ENCODE measurements at regions not wholly inside any gene's neighbourhood (a gene's known extent, or its start where the extent isn't known, plus 50 kb on each side); places are given as distances from the start of the nearest gene placed in this dataset.
A peak's percentile ranks its signal among the peaks of the same experiment; 100 is the strongest.
"Not testable (repeated sequence)": the region's sequence is repeated elsewhere in the genome, so short reads cannot be mapped to it uniquely, and the experiment has no call there.

DNA sequence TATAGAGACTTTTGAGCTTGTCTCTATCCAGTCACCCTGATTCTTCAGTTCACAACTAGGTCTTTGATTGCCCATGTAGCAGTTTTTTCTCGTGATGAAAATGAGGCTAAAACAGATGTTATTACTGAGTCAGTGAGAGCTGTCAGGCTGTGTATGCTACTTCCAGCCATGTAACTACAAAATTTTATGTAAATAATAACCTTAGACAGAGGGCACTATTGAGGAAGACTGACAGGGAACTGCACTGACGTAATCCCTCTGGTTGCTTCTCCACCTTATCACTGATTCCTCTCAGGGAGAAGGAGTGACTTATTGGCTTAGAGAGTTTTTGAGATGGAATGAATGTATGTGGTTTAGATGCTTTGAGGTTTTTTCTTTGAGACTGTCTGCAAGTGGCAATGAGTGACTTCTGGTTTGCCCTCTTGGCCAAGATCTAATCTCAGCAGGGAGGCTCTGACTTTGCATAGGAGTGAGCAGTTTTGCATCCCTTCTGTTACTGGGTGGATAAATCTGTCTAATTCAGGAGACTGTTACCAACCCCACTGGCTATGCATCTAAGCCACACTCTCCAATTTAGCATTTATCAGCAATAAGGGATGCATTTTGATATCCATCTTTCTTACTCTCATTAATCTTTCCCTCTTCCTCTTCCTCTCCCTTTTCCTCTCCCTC, 555.2 kb upstream of the FANCL start:
- DNase-seq, result peak; percentile 43

DNA sequence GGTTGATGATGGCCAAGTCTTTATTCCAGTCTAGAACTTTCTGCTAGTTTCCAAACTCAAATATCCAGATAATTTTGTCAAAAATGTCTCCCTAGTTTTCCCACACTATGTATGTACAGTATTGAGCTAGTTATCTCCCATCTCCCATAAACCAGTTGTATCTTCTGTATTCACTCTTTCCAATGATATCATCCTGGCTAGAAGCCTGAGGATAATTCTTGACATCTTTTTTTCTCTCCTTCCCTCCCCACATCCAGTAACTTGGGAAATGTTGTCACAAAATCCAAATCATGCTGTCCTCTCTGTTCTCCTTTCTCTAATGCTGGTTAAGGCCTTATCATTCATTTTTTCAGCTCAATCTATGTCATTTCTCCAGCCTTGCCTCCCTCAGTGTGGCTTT, 553.8 kb upstream of the FANCL start:
- no peak for DNase-seq

DNA sequence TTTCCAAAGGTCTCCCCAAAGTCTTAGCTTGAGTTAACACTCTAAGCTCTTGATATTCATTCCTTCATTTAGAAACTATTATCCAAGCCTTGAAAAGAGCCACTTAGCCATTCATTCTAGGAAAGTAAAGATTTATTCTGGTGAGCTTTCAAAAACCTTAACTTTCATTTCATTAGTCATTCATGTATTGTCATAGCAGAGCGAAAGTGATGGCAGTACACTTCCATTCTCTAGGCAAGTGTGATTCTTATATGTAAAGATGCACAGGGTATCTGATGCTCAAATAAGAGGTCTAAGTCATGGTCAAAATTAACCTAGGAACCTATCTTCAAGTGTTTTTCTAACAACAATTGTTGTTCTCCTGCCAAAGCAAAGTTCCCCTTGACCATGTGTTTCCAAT, 553.0 kb upstream of the FANCL start:
- DNase-seq, result no peak

DNA sequence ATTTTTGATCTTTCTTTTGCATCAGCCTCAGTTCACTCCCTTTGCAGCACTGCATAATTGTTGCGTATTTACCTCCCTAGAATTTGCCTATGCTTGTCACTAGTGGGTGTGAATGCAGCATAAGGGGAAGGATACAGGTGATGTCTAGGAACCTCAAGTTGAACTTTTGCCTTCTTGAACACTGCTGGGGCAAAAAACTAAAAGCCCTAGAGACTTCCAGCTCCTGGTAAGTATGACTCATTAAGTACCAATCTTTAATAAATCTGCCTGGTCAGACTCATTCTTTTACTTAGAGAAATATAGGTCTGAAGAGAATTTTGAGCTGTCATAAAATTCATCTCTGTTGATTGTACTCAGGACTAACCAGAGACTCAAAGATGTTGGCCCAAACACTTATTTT, 547.3 kb upstream of the FANCL start:
- DNase-seq, result no peak

DNA sequence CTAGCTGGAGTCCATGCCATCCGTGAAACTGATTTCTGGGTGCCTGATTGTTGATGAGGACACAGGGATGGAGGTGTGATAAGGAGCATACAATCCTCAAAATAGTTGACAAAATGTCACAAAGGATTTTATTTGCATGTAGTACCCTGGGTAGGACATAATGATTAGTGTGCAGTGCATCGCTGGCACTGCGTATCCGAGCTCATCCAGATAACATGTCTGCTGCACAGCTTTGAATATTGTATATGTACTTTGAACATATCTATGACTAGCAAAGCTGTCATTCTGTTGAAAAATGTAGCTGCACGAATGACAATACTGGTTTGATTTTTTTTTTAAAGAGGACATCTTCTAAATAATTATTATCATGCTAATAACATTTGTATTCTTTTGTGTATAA, 529.7 kb upstream of the FANCL start:
- DNase-seq, result no peak

DNA sequence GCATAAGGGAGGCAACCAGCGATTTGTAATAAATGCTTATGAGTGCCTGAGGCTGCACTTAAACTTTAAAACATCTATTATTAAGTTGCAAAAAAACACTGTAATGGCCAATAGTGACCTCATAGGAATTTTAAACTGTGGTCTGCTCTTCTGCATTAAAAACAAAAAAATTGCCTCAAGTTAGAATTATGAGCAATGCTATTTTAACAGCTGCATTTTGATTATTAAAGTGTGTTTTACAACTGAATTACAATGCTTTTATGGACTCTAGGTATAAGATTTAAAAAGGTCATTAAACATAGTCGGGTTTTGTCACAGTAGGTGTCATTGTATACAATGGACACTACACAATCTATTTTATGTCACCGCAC, 528.7 kb upstream of the FANCL start:
- DNase-seq, result no peak

DNA sequence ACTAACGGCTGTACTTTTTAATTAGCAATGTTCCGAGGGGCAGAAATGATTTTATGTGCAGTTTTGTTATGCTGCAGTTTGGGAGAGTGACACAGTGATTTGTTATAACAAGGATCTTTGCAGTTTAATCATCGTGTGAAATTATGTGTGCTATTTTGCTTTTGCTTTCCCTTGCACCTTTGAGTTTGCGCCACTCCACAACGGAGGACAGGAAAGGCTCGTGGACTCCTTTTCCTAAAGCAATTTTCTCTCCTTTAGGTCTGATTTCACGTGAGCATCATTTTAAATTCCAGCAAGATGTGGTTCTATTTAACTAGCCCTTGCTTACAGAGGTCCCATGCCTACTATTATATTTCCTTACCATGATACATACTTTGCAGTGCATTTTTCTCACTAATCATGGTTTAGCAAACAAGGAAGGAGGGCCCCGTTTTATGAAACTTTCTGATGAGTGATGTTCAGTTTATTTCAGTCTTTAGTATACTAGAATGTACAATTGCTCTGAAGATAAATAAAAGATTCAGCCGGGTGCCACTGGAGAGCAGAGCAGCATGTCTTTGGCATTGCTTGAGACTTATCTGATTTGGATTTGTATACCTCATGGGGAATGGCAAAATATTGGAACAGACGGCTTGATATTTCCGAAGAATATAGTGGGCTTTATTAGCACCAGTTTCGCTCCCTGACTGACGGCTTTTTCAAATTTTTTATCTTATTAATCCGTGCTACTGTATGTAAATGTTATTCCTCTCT, 528.2 kb upstream of the FANCL start:
- peak; percentile 36 for DNase-seq

DNA sequence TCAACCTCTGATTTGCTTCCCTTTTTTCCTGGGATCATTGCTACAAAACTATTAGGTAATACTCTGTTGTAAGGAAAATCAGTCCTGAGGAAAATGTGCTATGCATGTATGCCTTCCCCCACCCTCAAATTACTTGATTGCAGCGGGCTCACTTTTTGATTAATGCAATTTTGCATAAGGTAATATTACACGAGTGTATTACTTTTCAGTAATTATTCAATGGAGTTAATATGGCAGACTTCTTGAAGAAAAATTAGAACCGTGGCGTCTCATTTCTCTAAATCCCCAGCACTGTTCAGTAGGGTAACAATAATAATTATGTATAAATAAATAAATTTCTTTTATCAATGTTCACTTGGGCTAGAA, 527.6 kb upstream of the FANCL start:
- DNase-seq, result no peak

DNA sequence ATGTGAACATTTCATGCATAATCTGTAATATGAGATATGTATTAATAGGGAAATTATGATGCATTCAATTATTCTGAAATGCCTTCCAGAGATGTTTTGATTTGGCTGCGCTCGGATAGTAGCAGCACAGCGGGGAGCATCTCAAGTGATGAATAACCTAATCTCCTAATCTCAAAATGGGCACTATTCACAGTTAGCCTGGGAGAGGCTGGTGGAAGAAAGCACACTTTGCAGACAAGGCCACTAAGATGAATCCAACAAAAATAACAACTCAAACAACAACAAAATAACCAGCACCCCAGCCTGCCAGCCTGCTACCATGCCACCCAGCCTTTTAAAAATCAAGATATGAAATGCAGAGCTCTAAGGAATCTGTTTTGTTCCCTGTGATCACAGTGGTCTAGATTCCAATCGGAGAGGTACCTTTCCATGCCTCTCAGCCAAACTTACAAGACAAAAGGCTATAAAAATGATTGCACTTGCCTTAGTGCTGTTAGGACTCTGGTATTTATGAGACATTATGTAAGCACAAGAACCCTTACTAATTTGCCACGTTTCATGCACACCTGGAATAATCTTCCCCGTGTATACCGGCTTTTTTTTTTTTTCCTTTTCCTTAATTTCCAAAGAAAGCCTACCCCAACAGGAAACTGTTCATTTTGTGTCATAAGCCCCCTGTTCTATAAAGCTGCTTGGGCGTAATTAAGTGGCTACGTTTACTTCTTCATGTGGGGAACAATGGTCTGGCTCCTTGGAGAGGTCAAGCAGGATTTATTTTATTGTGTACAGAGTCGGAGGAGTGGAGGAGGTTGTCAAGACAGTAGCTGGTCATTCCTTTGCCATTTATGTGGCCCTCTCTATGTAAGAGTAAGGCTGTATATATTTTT, 526.9 kb upstream of the FANCL start:
- DNase-seq, result no peak

DNA sequence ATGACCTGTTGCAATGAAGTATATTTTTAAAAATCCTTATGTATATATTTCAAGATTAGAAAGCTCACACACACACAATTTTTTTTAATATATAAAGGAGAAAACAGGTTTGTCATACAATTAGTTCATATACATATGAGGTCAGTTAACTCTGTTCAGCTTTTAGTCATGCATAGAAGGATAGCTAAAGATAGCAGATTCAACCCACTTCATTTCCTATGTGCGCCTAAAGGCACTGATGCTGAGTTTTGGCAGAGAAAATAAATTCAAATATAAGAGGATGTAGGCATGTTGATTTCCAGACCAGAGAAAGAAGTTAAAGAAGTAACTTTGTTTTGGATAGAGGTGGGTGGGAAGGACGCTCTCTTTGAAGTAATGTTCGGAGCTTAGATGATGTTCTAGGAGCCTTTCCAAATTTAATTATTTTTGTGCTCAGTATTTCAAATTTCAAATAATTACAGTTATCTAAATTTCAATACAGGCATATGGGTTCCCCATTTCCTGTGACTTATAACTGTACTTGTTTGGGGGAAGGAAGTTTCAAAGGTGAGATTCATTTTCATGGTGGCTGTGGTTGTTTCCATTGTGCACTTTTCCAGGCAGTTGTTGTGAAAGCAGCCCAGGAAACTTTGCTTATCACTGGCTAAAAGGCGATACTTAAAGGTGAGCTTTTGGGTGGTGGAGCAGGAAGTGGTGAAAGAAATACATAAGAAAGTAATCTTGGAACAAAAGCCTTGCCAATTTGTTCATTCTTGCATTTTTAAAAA, 523.4 kb upstream of the FANCL start:
- peak; percentile 42 for DNase-seq

DNA sequence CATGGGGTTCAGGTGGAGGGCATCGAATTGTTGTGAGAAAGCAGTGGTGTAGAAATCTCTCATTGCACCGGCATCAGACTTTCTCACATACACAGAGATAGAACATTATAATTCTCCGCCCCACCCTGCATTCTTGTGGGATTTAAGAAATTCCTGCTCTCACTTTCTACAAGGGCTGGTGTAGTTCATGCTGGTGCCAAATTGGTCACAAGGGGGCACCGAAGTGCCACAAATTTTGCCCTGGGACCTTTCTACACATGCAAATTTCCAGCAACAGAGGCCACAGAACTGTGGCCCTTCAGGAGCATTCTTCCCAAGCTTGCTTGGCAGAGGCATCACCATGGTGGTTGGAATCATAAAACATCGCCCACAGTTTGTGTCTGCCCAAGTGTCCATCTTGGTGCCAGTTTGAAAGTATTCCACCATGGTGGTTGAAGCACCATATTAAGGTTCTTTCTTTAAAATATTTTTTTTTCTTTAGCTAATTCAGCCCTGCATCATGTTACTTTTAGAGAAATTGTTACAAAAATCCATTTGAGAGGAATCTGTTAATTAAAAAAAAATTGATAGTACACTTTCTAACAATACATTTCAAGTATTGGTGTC, 521.2 kb upstream of the FANCL start:
- peak; percentile 87 for DNase-seq

DNA sequence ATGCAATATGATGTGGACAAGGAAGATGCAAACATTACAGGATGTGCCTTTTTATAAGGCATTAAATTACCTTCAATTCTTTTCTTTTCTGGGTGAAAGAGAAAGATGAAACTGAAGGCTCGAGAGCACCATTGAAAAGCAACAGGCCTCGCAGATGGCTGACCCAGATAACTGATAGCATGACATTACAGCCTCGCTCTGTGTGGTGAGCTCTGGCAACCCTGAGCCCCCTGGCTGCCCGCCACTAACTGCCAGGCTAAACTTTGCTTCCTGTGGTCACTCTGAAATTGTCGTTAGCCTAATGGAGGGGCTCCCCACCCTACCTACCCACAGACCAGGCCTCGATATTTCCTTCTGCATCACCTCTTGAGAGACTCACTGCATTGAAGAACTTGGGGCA, 516.8 kb upstream of the FANCL start:
- peak; percentile 94 for DNase-seq

DNA sequence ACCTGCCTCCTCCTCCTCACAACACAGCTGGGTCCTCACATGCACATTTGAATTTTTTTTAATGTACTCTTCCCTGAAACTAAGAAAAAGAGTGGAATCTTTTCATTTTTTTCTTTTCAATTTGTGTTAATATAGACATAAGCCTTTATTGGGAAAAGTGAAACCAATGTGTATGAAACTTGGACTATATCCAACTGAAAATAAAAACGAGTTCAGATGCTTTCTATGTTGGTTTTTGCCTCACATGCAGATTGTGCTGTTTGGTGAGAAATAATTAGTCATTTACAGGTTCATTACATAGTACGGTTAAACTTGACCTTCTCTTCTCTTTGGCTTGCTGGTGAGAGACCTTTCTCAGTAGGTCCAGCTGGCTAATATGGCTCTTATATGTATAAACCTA, 515.2 kb upstream of the FANCL start:
- DNase-seq, result peak; percentile 24

DNA sequence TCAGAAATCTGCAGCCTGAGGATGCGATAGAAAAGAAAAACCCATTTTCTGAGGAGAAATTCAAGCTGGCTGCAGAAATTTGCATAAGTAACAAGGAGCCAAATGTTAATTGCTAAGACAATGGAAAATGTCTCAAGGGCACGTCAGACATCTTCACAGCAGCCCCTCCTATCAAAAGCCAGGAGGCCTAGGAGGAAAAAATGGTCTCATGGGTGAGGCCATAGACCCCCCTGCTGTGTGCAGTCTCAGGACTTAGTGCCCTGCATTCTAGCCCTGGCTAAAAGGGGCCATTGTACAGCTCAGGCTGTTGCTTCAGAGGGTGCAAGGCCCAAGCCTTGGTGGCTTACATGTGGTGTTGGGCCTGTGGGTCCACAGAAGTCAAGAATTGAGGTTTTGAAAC, 511.4 kb upstream of the FANCL start:
- DNase-seq, result not testable (repeated sequence)

DNA sequence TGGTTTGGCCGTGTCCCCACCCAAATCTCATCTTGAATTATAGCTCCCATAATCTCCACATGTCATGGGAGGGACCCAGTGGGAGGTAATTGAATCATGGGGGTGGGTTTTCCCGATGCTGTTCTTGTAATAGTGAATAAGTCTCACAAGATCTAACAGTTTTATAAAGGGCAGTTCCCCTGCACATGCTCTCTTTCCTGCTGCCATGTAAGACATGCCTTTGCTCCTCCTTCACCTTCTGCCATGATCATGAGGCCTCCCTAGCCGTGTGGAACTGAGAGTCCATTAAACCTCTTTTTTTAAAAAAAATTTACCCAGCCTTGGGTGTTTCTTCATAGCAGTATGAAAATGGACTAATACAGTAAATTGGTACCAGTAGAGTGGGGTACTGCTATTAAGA, 510.6 kb upstream of the FANCL start:
- DNase-seq, result not testable (repeated sequence)

DNA sequence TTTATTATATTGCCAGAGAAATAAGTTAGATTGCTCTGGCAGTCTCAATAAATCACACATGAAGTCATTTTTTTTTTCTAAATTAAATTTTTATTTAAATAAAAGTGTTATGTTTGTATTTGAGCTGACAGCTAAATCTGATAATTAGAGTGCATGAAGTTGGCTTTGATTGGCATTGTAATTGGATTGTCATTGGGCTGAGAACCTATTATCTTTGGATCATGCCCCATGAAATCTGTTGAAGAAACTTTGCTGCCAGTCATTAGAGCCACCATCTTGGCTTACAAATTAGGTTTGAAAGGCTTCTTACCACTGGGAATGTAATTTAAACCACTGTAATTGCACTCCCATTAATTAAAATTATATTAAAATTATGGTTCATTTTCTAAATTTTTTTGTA, 507.9 kb upstream of the FANCL start:
- DNase-seq, result no peak

DNA sequence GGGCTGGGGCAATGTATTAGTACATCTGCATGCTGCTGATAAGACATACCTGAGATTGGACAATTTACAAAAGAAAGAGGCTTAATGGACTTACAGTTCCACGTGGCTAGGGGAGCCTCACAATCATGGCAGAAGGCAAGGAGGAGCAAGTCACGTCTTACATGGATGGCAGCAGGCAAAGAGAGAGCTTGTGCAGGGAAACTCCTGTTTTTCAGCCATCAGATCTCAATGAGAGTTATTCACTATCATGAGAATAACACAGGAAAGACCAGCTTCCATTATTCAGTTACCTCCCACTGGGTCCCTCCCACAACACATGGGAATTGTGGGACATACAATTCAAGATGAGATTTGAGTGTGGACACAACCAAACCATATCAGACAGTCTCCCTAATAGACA, 504.2 kb upstream of the FANCL start:
- not testable (repeated sequence) for DNase-seq

DNA sequence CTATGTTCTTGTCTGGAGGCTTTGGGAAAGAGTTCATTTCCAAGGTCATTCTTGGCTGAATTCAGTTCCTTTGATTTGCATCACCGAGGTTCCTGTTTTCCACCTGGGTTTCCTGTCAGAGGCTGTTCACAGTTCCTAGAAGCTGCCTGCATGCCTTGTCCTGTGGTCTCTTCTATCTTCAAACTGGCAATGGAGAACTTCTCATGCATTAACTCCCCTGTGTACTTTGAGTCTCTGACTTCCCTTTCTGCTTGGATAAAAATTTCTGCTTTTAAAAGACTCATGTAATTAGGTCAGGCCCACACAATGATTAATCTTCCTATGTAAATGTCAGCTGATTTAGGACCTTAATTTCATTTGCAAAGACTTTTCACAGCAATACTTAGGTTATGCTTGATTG, 499.3 kb upstream of the FANCL start:
- peak; percentile 61 for DNase-seq

DNA sequence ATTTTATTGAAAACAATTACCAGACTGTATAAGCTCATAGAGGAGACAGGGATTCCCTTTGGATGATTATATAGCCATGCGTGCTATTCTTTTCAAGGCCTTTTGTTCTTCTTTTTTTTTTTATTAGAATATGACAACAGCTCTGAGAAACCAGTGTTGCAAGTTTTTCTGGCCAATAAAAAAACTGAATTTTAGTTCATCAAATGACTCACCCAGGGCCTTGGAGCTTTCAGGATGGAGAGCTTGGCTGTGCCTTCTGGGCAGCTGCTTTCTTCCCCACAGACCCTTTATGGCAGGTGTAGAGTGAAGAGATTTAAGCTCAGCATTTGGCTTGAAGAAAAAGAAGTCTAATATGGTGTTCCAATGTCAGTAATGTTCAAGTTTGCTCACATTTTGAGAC, 497.9 kb upstream of the FANCL start:
- peak; percentile 41 for DNase-seq

DNA sequence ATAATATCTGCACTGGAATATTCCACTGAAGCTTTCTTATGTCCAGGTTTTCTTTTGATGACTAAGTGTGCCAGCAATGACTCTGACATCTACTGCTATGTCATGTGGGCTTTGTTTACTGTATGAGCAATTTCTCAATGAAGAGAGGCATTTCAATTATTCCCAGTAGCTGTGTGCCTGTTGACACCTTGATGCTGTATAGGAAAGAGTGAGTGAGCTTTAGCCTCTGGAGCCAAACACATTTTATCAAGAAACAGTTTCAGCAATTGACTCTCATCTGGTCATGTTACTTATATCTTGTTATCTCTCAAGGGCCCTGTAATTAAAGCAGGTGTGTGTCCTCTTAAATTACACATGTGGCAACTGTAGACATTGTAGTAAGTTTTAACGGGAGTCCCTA, 493.2 kb upstream of the FANCL start:
- DNase-seq, result no peak

DNA sequence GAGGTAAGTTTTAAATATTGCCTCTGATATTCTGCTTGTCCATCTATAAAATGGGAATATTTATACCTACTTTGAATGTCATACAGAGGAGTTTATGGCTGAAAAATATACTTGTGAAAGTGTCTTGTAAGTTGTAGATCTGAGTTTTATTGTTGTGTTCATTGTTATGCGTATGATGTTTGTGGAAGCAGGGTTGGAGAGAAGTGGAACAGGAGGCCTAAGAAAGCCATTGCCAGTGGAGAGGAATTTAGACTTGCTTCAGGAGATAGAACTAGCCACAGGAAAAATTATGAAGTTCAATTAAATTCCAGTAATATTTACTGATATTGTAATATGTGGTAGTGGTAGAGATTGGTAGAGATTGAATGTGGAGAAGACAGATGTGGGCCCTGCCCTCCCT, 491.9 kb upstream of the FANCL start:
- DNase-seq, result no peak

DNA sequence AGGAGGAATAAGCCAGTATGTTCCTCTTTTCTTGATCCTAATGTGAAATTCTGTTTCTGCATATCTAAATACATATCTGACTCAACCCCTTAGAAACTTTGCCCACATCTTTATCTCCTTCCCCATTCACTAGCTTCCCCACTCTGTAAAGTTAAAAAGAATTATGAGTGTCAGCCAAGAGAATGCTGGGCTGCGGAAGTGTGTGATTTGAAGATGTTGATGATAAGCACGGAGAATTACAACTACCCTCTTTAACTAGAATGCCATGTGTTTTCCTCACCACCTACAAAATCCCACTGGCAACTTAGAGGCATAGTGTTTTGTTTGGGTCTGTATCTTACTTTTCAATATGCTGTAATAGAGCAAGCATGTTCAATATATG, 490.4 kb upstream of the FANCL start:
- DNase-seq, result peak; percentile 95

Measured in hematopoietic multipotent progenitor cell treated with erythropoietin and hydrocortisone succinate and interleukin-3 and kit ligand, for 4 days (in vitro differentiated cells).